Activated CD8-positive, alpha-beta memory T cell treated with anti-CD3 and anti-CD28 coated beads, Interleukin-2, amount 10 ng/mL, durations not matched to agents 7 days and 5 days (primary cell): ENCODE measurements at regions not wholly inside any gene's neighbourhood (a gene's known extent, or its start where the extent isn't known, plus 50 kb on each side); places are given as distances from the start of the nearest gene placed in this dataset.
"Not testable (repeated sequence)": the region's sequence is repeated elsewhere in the genome, so short reads cannot be mapped to it uniquely, and the experiment has no call there.

ENCODE experiments used
- ATAC-seq: fragments of 150-1000 bp; cut with Tn5 transposase; one replicate; pipeline ENCODE4 v1.10.0; 2021; ENCODE audit warnings: moderate library complexity
- CTCF ChIA-PET: fragments of 350-600 bp; sonication (Branson Sonifier 250); formaldehyde crosslinking; loops from one replicate; lab custom pipeline; 2021; ENCODE audit warnings: antibody characterized with exemption; lab: Charles Lee
- DNase-seq: peaks from one replicate; pipeline ENCODE4 v3.0.0-alpha.2; 2020
- H3K27ac Mint-ChIP-seq: one replicate; pipeline ENCODE4 v1.8.0; 2021; ENCODE audit warnings: mild to moderate bottlenecking, mixed read lengths
- H3K27me3 Mint-ChIP-seq: one replicate; pipeline ENCODE4 v1.8.0; 2021; ENCODE audit warnings: mixed read lengths
- H3K36me3 Mint-ChIP-seq: one replicate; pipeline ENCODE4 v1.8.0; 2021; ENCODE audit warnings: mild to moderate bottlenecking, mixed read lengths
- H3K4me1 Mint-ChIP-seq: one replicate; pipeline ENCODE4 v1.8.0; 2021; ENCODE audit warnings: mixed read lengths
- H3K4me3 Mint-ChIP-seq: one replicate; pipeline ENCODE4 v1.8.0; 2021; ENCODE audit warnings: mild to moderate bottlenecking, moderate library complexity, mixed read lengths
- H3K9me3 Mint-ChIP-seq: one replicate; pipeline ENCODE4 v1.8.0; 2022; ENCODE audit warnings: low read depth, mixed read lengths

DNA sequence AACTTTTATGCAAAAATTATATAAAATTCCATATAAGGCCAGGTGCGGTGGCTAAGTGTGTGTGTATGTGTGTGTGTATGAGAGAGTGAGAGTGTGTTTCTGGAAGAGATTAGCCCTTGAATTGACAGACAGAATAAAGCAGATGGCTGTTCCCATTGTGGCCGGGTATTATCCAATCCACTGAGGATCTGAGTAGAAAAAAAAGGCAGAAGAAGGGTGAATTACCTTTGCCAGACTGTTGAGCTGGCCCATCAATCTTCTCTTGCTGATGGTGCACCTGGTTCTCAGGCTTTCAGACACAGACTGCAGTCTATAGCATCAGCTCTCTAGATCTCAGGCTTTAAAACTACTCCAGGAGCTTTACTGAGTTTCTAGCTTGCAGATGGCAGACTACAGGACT lies 92.2 kb upstream of the SLIT2 start:
- CTCF ChIA-PET, result no interaction called here
- Mint-ChIP-seq H3K9me3 (peaks cover 2% of the 10 kb centered on the region), H3K4me1 (no peaks in the 10 kb centered on the region), H3K4me3 (no peak overlapping the region), H3K36me3 (no peaks in the 10 kb centered on the region), H3K27ac (no peak overlapping the region), H3K27me3 (no peaks in the 10 kb centered on the region)
- DNase-seq (no peak), ATAC-seq (no peak)

DNA sequence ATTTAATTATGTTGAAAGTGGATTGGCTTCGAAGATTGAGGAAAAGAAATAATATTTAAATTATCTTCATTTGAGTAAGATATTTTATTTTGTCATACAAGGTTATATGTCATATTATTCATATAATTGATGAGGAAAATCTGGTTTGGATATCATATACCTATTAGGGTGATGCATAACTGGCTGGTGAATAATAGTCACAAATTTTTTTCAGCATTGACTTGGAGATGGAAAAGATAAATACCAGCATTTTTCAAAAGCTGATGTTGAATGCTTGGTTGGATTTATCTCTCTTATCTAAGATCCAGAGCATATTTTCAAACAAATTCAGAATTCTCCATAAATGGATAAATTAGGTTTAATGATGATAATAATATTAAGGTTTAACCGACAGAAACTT lies 93.5 kb upstream of the SLIT2 start:
- Mint-ChIP-seq H3K9me3 (peaks cover 2% of the 10 kb centered on the region), H3K27me3 (no peaks in the 10 kb centered on the region), H3K4me3 (no peak overlapping the region), H3K4me1 (no peaks in the 10 kb centered on the region), H3K27ac (no peak overlapping the region), H3K36me3 (no peaks in the 10 kb centered on the region)
- DNase-seq (no peak), ATAC-seq (no peak)
- CTCF ChIA-PET, result no interaction called here

DNA sequence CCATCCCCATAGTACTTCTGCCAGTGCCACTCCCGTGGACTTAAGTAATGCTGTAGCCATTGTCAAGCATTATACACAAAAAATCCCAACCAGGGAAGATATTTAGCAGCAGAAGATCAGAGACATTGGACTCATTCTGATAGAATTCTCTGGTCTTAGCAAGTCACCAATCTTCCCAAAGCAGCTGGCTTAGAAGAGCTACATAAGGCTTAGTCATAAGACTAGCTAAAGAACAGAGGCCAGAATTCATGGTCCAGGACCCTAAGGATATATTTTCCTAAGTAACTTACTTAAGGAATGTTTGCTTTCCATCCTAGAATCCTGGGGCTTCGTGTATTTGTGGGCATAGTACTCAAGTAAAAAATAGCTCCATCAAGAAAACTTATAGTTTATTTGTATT lies 100.3 kb upstream of the SLIT2 start:
- no peak for DNase-seq
- CTCF ChIA-PET, result no interaction called here
- Mint-ChIP-seq H3K9me3 (no peaks in the 10 kb centered on the region), H3K4me3 (no peak overlapping the region), H3K4me1 (no peaks in the 10 kb centered on the region), H3K27ac (no peak overlapping the region), H3K27me3 (no peaks in the 10 kb centered on the region), H3K36me3 (no peaks in the 10 kb centered on the region)
- ATAC-seq, result no peak

DNA sequence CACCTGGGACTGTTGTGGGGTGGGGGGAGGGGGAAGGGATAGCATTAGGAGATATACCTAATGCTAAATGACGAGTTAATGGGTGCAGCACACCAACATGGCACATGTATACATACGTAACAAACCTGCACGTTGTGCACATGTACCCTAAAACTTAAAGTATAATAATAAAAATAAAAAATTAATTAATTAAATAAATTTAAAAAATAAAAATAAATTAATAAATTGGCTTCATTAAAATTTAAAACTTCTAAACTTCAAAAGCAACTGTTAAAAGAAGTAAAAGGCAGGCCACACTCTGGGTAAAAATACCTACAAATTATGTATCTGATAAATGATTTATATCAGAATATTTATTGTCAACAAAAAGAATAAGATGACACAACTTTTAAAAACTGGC lies 102.6 kb upstream of the SLIT2 start:
- H3K36me3 Mint-ChIP-seq, DNase-seq, H3K9me3 Mint-ChIP-seq, H3K27ac Mint-ChIP-seq, H3K4me3 Mint-ChIP-seq, ATAC-seq, CTCF ChIA-PET, H3K27me3 Mint-ChIP-seq, H3K4me1 Mint-ChIP-seq: not testable (repeated sequence)

DNA sequence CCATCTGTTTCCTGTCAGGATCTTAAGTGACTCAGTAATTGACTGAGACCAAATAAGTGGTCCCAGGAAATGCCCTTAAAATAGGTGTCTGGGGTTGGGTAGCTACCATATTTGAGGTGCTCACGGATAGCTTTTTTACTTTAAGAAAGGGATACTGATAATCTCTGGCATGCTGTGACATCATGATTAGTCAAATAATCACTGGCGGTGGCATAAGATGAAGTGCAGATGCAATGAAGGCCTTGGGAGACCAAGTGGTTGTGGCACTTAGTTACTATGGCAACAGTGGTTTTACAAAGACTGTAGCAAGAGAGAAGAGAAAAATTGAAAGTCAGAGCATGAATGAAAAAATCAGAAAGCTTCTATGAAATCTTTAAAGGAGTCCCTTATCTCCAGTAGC lies 114.5 kb upstream of the SLIT2 start:
- Mint-ChIP-seq H3K4me3 (no peak overlapping the region), H3K27ac (no peak overlapping the region), H3K4me1 (no peaks in the 10 kb centered on the region), H3K9me3 (peaks cover 15% of the 10 kb centered on the region), H3K27me3 (no peaks in the 10 kb centered on the region), H3K36me3 (no peaks in the 10 kb centered on the region)
- ATAC-seq (no peak), DNase-seq (no peak)
- CTCF ChIA-PET, result no interaction called here

DNA sequence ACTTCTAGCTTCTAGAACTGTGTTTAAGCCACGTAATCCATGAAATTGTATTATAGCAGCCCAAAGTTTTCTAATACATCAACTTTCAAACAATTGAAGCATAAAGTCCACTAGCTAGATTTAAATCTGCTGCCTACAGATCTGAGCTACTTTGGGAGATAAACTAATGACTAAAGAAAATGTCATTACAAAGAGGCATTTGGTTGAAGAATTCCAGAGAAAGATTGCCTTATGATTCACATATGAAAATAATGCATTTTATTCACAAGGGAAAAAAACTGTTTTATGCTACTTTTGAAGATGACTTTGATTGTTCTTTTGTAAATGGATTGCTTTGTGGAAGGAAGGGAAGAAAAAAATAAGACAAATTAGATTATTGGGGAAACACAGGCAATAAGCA lies 124.1 kb upstream of the SLIT2 start:
- CTCF ChIA-PET, result no interaction called here
- ATAC-seq, result no peak
- no peak overlapping the region for H3K27ac Mint-ChIP-seq
- no peaks in the 10 kb centered on the region for H3K4me1 Mint-ChIP-seq
- H3K9me3 Mint-ChIP-seq, result peaks cover under 1% of the 10 kb centered on the region
- no peak overlapping the region for H3K4me3 Mint-ChIP-seq
- DNase-seq, result no peak
- no peaks in the 10 kb centered on the region for H3K36me3 Mint-ChIP-seq
- H3K27me3 Mint-ChIP-seq, result no peaks in the 10 kb centered on the region

DNA sequence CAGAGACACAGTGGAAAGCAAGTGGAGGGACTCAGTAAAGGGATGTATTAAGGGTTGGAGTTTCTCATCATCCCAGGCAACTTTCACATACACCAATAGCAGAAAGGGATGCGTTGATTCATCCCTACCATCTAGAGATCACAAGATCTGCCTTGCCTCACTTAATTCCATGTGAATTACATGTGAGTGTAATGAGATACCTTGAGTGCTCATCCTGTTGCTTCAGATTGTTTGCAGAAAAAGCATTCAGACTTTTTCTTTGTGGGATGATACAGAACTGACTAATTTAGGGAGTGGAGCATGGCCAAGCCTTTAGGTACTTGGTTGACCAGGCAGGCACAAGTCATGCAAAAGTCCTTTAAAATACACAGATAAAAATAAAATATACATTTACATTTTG lies 124.8 kb upstream of the SLIT2 start:
- no peaks in the 10 kb centered on the region for H3K9me3 Mint-ChIP-seq
- DNase-seq (no peak), ATAC-seq (no peak)
- no peaks in the 10 kb centered on the region for H3K36me3 Mint-ChIP-seq
- no peak overlapping the region for H3K4me3 Mint-ChIP-seq
- CTCF ChIA-PET, result no interaction called here
- H3K27me3 Mint-ChIP-seq, result no peaks in the 10 kb centered on the region
- H3K4me1 Mint-ChIP-seq, result no peaks in the 10 kb centered on the region
- no peak overlapping the region for H3K27ac Mint-ChIP-seq

DNA sequence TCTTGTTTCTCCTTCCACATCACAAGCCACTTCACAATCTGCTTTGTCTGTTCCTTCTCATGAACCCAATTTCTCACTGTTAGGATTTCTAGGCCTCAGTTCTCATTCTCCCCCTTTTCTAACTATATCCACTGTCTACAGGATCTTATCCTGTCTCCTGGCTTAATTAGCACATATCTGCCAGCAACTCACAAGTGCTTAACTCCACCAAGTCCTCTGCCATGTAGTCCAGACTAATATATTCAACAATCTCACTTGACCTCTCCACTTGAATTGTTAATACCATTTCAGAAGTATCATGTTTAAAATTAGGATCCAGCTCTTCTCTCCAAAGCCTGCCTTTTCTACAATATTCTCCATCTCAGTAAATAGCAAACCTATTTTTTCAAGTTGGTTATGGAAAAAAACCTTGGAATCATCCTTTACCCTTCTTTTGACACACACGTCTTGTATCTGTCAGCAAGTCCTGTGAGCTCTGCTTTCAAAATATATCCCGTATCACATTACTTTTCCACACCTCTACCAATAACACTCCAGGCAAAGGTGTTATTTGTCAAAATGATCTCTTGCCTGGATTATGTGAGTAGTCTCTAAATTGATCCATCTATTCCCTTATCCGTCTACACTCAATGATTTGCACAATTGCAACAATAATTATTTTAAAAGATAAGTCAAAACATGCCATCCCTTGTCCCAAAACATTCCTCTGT lies 127.2 kb upstream of the SLIT2 start:
- H3K4me1 Mint-ChIP-seq, result no peaks in the 10 kb centered on the region
- H3K27me3 Mint-ChIP-seq, result no peaks in the 10 kb centered on the region
- no peak overlapping the region for H3K4me3 Mint-ChIP-seq
- CTCF ChIA-PET, result no interaction called here
- no peaks in the 10 kb centered on the region for H3K9me3 Mint-ChIP-seq
- DNase-seq (no peak), ATAC-seq (no peak)
- no peak overlapping the region for H3K27ac Mint-ChIP-seq
- H3K36me3 Mint-ChIP-seq, result no peaks in the 10 kb centered on the region

DNA sequence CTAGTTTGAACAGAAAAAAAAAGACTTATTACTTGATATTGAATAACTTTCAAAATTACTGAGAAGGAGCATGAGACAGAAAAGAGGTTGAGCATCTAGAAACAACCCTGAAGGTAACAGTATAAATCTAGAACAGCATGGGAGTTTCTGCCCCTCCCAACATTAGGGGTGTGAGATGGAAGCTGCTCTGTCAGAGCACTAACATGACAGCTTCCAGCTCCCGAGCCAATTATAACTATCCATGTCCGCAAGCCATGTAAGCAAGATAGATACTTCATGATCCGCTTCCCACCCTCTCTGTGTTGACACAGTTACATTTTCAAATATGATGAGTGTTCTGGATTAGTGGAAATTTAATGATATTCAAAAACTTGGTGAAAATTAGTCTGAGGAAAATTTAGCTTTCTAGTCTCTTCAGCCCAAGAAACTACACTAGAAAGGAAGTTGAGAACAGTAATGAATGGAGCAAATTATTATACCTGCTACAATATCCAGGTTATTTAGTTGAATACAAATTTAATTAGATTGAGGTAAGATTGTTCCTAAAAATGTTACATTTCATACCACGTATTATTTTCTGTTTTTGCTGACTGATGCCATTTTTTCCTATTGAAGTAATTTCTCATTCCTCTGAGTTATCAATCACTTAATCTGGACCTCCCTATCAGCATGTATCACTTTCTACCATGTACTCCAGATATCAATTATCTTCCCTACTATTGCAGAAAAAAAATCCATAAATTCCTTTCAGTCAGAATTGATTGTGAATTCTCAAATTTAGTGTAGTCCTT lies 129.3 kb upstream of the SLIT2 start:
- H3K36me3 Mint-ChIP-seq, result no peaks in the 10 kb centered on the region
- H3K9me3 Mint-ChIP-seq, result peaks cover 2% of the 10 kb centered on the region
- H3K4me3 Mint-ChIP-seq, result no peak overlapping the region
- no peaks in the 10 kb centered on the region for H3K27me3 Mint-ChIP-seq
- no peak overlapping the region for H3K27ac Mint-ChIP-seq
- no peak for ATAC-seq
- CTCF ChIA-PET, result no interaction called here
- H3K4me1 Mint-ChIP-seq, result no peaks in the 10 kb centered on the region
- DNase-seq, result no peak

DNA sequence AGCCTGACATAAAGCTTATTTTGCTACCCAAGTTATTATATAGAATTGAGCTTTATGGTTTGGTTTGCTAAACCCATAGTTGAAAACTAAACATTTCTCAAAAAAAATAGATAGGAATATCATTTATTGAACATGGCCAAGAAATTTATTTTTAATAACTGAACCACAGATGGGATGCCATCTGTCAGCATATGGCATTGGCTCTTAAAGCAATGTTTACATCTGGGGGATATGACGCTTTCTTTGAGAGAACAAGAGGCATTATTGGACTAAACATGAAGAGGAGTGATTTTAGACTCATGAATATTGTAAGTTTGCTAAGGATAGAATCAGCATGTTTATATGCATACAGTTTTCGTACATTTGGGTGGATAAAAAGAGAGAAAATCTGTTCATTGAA lies 132.6 kb upstream of the SLIT2 start:
- CTCF ChIA-PET, result no interaction called here
- ATAC-seq (no peak), DNase-seq (no peak)
- peaks cover 4% of the 10 kb centered on the region for H3K9me3 Mint-ChIP-seq
- H3K4me1 Mint-ChIP-seq, result no peaks in the 10 kb centered on the region
- H3K36me3 Mint-ChIP-seq, result no peaks in the 10 kb centered on the region
- no peaks in the 10 kb centered on the region for H3K27me3 Mint-ChIP-seq
- H3K27ac Mint-ChIP-seq, result no peak overlapping the region
- H3K4me3 Mint-ChIP-seq, result no peak overlapping the region

DNA sequence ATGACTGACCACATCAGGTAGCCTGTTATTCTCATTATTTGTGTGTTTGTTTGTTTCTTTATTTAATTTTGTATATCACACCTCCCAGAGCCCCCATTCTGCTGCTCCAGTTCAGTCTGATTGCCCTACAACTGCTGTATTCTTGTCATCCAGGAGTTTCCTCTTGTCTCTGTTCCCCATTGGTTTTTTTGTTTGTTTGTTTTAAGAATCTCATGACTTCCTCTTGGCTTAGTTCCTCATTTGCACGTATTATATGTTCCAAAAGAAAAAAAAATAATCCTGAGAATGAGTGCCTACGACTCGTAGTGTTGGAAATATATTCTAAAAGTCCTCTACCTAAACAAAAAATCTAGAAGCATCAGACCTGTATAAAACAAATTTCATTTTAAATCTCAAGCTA lies 142.3 kb upstream of the SLIT2 start:
- Mint-ChIP-seq H3K4me1 (no peaks in the 10 kb centered on the region), H3K4me3 (no peak overlapping the region), H3K9me3 (peaks cover 11% of the 10 kb centered on the region), H3K27ac (no peak overlapping the region), H3K27me3 (no peaks in the 10 kb centered on the region), H3K36me3 (no peaks in the 10 kb centered on the region)
- CTCF ChIA-PET, result no interaction called here
- DNase-seq (no peak), ATAC-seq (no peak)

DNA sequence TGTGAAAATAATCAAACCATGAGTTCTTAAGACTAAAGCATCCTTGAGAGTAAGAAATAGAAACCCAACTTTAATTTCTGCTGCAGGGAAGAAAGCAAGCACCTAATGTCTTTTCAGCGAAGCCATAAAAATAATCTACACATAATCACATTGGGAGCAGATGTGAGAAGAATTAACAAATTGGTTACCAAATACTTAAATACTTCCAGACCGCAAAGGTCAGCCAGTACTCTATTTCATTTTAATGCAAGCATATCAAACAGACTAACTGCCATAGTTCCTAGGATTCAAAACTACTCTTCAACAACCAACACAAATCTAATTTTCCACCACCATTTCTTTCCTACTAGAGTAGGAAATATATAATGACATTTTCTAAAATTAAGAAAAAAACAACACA lies 144.8 kb upstream of the SLIT2 start:
- DNase-seq (no peak), ATAC-seq (no peak)
- H3K27me3 Mint-ChIP-seq, result no peaks in the 10 kb centered on the region
- H3K4me1 Mint-ChIP-seq, result no peaks in the 10 kb centered on the region
- no peaks in the 10 kb centered on the region for H3K36me3 Mint-ChIP-seq
- CTCF ChIA-PET, result no interaction called here
- H3K4me3 Mint-ChIP-seq, result no peak overlapping the region
- no peak overlapping the region for H3K27ac Mint-ChIP-seq
- H3K9me3 Mint-ChIP-seq, result peaks cover 13% of the 10 kb centered on the region

DNA sequence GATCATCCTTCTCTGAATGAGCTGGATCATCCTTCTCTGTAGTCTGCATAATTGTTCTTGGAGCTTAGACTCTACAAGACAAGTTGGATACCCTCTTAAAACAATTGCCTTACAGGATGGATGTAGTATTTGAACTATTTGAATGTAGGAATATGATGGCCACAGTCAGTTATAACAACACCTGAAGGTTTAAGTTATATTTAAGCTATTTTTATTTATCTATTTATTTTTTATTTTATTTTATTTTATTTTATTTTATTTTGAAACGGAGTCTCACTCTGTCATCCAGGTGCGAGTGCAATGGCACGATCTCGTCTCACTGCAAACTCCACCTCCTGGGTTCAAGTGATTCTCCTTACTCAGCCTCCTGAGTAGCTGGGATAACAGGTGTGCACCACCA lies 149.9 kb upstream of the SLIT2 start:
- no peak overlapping the region for H3K27ac Mint-ChIP-seq
- DNase-seq, result no peak
- H3K36me3 Mint-ChIP-seq, result no peaks in the 10 kb centered on the region
- no peak for ATAC-seq
- H3K9me3 Mint-ChIP-seq, result peaks cover 11% of the 10 kb centered on the region
- H3K4me1 Mint-ChIP-seq, result no peaks in the 10 kb centered on the region
- H3K27me3 Mint-ChIP-seq, result no peaks in the 10 kb centered on the region
- CTCF ChIA-PET, result no interaction called here
- H3K4me3 Mint-ChIP-seq, result no peak overlapping the region

DNA sequence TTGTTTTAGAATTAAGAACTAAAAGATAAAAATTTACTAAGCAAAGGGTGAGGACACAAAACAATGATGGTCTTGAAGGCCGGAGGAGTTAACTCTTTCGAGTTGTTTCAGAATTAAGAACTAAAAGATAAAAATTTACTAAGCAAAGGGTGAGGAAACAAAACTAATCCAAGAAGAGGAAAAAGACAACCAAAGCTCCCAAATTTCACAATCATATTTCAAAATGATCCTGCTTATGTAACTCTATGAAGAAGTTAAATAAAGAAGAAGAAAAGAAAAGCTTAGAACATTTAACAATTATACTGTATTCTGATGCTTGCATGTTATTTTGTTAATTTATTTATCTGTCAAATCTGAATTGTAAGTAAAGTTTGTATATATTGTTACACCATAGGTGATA lies 154.8 kb upstream of the SLIT2 start:
- Mint-ChIP-seq H3K36me3 (no peaks in the 10 kb centered on the region), H3K4me3 (no peak overlapping the region), H3K4me1 (no peaks in the 10 kb centered on the region), H3K9me3 (peaks cover 9% of the 10 kb centered on the region), H3K27me3 (no peaks in the 10 kb centered on the region), H3K27ac (no peak overlapping the region)
- CTCF ChIA-PET, result no interaction called here
- no peak for ATAC-seq
- no peak for DNase-seq
